ENCODE measurements at regions not wholly inside any gene's neighbourhood (a gene's known extent, or its start where the extent isn't known, plus 50 kb on each side); places are given as distances from the start of the nearest gene placed in this dataset.

GRCh38 chr16:64858076-64858475 is 263.8 kb downstream of the CDH11 start:
- no peak for DNase-seq
- TF ChIP-seq POLR2AphosphoS5 (IDR thresholded peaks at IDR 0.05) (no peak), POLR2A (IDR thresholded peaks at IDR 0.05) (no peak), EP300 (IDR thresholded peaks at IDR 0.05) (no peak)
- TF ChIP-seq, protein P1, sequence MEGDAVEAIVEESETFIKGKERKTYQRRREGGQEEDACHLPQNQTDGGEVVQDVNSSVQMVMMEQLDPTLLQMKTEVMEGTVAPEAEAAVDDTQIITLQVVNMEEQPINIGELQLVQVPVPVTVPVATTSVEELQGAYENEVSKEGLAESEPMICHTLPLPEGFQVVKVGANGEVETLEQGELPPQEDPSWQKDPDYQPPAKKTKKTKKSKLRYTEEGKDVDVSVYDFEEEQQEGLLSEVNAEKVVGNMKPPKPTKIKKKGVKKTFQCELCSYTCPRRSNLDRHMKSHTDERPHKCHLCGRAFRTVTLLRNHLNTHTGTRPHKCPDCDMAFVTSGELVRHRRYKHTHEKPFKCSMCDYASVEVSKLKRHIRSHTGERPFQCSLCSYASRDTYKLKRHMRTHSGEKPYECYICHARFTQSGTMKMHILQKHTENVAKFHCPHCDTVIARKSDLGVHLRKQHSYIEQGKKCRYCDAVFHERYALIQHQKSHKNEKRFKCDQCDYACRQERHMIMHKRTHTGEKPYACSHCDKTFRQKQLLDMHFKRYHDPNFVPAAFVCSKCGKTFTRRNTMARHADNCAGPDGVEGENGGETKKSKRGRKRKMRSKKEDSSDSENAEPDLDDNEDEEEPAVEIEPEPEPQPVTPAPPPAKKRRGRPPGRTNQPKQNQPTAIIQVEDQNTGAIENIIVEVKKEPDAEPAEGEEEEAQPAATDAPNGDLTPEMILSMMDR (IDR thresholded peaks at IDR 0.05): no peak
- H3K9me3 ChIP-seq: no peaks in the 10 kb centered on the region
- no peaks in the 10 kb centered on the region for H3K4me1 ChIP-seq
- intact Hi-C loops (cut with DNase I): no loop called here
- 75 to 91% methylated on average over 1 of the region's 1 CpG for WGBS, 2 donors
- H3K4me3 ChIP-seq: no peak overlapping the region
- H3K27ac ChIP-seq: no peak overlapping the region
- H3K27me3 ChIP-seq: no peaks in the 10 kb centered on the region
- no peaks in the 10 kb centered on the region for H3K36me3 ChIP-seq

DNA sequence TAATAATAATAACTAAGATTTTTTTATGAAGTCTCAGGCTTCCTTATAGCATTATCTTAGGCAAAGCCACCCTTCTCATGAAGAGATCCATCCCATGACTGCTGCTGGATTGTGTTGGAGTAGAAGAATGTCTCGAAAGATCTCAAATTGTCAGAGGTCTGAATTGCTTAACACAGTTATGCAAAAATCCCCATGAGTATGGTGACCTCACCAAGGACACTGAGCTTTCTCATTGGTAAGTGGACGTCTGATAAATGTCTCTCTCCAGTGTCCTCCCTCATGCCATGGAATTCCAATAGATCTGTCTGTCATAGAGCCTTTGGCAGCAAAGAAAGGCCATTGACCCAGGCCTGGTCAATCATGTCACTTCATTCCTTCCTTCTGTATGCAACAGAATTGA is 264.5 kb downstream of the CDH11 start:
- Histone ChIP-seq H3K27me3 (no peaks in the 10 kb centered on the region), H3K27ac (no peak overlapping the region), H3K36me3 (no peaks in the 10 kb centered on the region), H3K9me3 (no peaks in the 10 kb centered on the region), H3K4me1 (no peaks in the 10 kb centered on the region), H3K4me3 (no peak overlapping the region)
- intact Hi-C loops (cut with DNase I): no loop called here
- DNase-seq: no peak
- TF ChIP-seq POLR2A (IDR thresholded peaks at IDR 0.05): no peak
- TF ChIP-seq POLR2AphosphoS5 (IDR thresholded peaks at IDR 0.05): no peak
- no peak for TF ChIP-seq EP300 (IDR thresholded peaks at IDR 0.05)
- TF ChIP-seq, protein P1 (IDR thresholded peaks at IDR 0.05): no peak
- 87 to 91% methylated on average over 2 of the region's 2 CpGs for WGBS, 2 donors

GRCh38 chr16:64853551-64853950 is 268.3 kb downstream of the CDH11 start:
- no peak overlapping the region for H3K27ac ChIP-seq

GRCh38 chr16:64846966-64847365 is 274.9 kb downstream of the CDH11 start:
- Histone ChIP-seq H3K9me3 (no peaks in the 10 kb centered on the region), H3K4me1 (no peaks in the 10 kb centered on the region), H3K27me3 (no peaks in the 10 kb centered on the region), H3K36me3 (no peaks in the 10 kb centered on the region), H3K4me3 (no peak overlapping the region), H3K27ac (no peak overlapping the region)
- intact Hi-C loops (cut with DNase I): no loop called here
- WGBS, 2 donors: 39 to 54% methylated on average over 3 of the region's 3 CpGs
- DNase-seq: no peak
- no peak for TF ChIP-seq EP300 (IDR thresholded peaks at IDR 0.05)
- no peak for TF ChIP-seq POLR2AphosphoS5 (IDR thresholded peaks at IDR 0.05)
- TF ChIP-seq, protein P1 (IDR thresholded peaks at IDR 0.05): no peak
- TF ChIP-seq POLR2A (IDR thresholded peaks at IDR 0.05): no peak

More at GRCh38 chr16:64853551-64853950, 268.3 kb downstream of the CDH11 start:
- WGBS, 2 donors: 95 to 98% methylated on average over 2 of the region's 2 CpGs
- Histone ChIP-seq H3K27me3 (no peaks in the 10 kb centered on the region), H3K36me3 (no peaks in the 10 kb centered on the region), H3K4me1 (no peaks in the 10 kb centered on the region), H3K9me3 (no peaks in the 10 kb centered on the region), H3K4me3 (no peak overlapping the region)
- no peak for DNase-seq
- TF ChIP-seq POLR2A (IDR thresholded peaks at IDR 0.05) (no peak), POLR2AphosphoS5 (IDR thresholded peaks at IDR 0.05) (no peak)
- intact Hi-C loops (cut with DNase I): no loop called here

DNA sequence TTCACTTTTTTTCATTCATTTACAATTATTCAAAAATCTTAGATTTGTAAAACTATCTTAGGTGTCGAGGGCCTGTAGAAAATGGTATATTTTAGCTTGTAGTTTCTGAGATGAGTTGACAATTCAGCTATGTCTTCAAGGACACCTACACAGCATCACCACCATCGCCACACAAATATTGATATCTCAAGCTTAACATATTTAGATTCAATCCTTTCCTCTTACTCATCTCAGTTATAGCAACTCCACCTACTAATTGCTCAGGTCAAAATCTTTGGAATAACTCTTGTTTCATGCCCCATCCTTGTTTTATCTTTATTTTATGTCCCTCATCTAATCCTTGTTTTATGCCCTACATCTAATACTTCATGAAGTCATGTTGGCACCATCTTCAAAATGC is 276.8 kb downstream of the CDH11 start:
- Histone ChIP-seq H3K27me3 (no peaks in the 10 kb centered on the region), H3K27ac (no peak overlapping the region), H3K4me3 (no peak overlapping the region), H3K9me3 (no peaks in the 10 kb centered on the region), H3K36me3 (no peaks in the 10 kb centered on the region), H3K4me1 (no peaks in the 10 kb centered on the region)
- TF ChIP-seq POLR2A (IDR thresholded peaks at IDR 0.05) (no peak), POLR2AphosphoS5 (IDR thresholded peaks at IDR 0.05) (no peak), EP300 (IDR thresholded peaks at IDR 0.05) (no peak)
- TF ChIP-seq, protein P1 (IDR thresholded peaks at IDR 0.05): no peak
- intact Hi-C loops (cut with DNase I): no loop called here
- DNase-seq: no peak
- WGBS, 2 donors: 89 to 92% methylated on average over 2 of the region's 2 CpGs
